Tibial nerve (tissue), 3 donors: ENCODE measurements at regions not wholly inside any gene's neighbourhood (a gene's known extent, or its start where the extent isn't known, plus 50 kb on each side); places are given as distances from the start of the nearest gene placed in this dataset.

Experiments used
- CTCF ChIP-seq, 5 experiments: fragments of 200-600 bp in 3 of 5; fragments of 450-650 bp in 2 of 5; sonication (generic) in 3 of 5; IDR thresholded peaks; one replicate each; pipeline ENCODE4 v1.5.1; 2016 to 2019; ENCODE audit warnings: antibody characterized with exemption in 5 of 5, mild to moderate bottlenecking in 3 of 5, moderate library complexity in 2 of 5
- POLR2A ChIP-seq, 2 donors: fragments of 450-650 bp; IDR thresholded peaks; one replicate each; pipeline ENCODE4 v1.6.1; 2017; ENCODE audit warnings: antibody characterized with exemption in 2 of 2, mild to moderate bottlenecking in 2 of 2, moderate library complexity in 2 of 2

DNA sequence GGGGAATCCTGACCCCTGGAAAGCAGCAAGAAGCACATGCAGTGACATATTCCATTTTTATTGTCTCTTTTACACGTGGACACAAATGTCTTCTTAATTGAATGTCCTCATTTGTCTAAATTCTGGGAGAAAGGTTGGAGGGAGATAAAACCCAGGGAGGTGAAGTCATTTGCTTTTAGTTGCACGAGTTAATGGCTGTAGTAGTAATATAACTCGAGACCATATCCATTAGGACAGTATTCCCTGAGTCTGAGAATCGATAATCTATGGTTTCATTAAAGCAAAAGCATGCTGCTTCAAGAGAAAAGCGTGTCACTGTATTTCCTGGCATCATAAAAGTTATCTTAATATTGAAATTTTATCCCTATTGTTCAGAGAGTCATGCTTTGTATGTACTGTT, 216.0 kb upstream of the PELI2 start:
- TF ChIP-seq CTCF (IDR thresholded peaks at IDR 0.05), result no peak
- TF ChIP-seq POLR2A (IDR thresholded peaks at IDR 0.05), result no peak
